Kidney epithelial cell (primary cell): ENCODE measurements at regions not wholly inside any gene's neighbourhood (a gene's known extent, or its start where the extent isn't known, plus 50 kb on each side); places are given as distances from the start of the nearest gene placed in this dataset.
A peak's percentile ranks its signal among the peaks of the same experiment; 100 is the strongest.

ENCODE experiments used
- DNase-seq: peaks from one replicate; pipeline ENCODE4 v3.0.0-alpha.2; 2010; ENCODE audit warnings: low read depth
- H3K27me3 ChIP-seq: 2 replicates; pipeline ENCODE4 v1.6.0; 2011; ENCODE audit warnings: low read length; ENCODE audit not compliant: control insufficient read depth, insufficient read depth
- H3K36me3 ChIP-seq: 2 replicates; pipeline ENCODE4 v1.5.1; 2011; ENCODE audit warnings: low read length; ENCODE audit not compliant: control insufficient read depth, insufficient read depth
- H3K4me3 ChIP-seq: 2 replicates; pipeline ENCODE4 v1.5.1; 2011; ENCODE audit warnings: low read depth, mild to moderate bottlenecking, control low read depth, low read length
- CTCF ChIP-seq: IDR thresholded peaks from 2 replicates; pipeline ENCODE4 v1.5.1; 2011; ENCODE audit warnings: mild to moderate bottlenecking, moderate library complexity, low read length, control low read depth, inconsistent platforms; ENCODE audit not compliant: insufficient read depth, poor library complexity, severe bottlenecking

- TF ChIP-seq CTCF, result peak; percentile 2
- Histone ChIP-seq H3K27me3 (no peaks in the 10 kb centered on the region), H3K36me3 (no peaks in the 10 kb centered on the region), H3K4me3 (no peak overlapping the region)
- no peak for DNase-seq
Measured at GRCh38 chr3:117103675-117104074, 394.1 kb downstream of the TUSC7 start.

- no peaks in the 10 kb centered on the region for H3K36me3 ChIP-seq
- no peak for DNase-seq
- TF ChIP-seq CTCF, result no peak
- H3K4me3 ChIP-seq, result no peak overlapping the region
- H3K27me3 ChIP-seq, result no peaks in the 10 kb centered on the region
Measured at GRCh38 chr3:117104381-117104780, 394.8 kb downstream of the TUSC7 start.

GRCh38 chr3:117104792-117105191, 395.2 kb downstream of the TUSC7 start:
- Histone ChIP-seq H3K27me3 (no peaks in the 10 kb centered on the region), H3K36me3 (no peaks in the 10 kb centered on the region), H3K4me3 (no peak overlapping the region)
- TF ChIP-seq CTCF, result no peak
- DNase-seq, result no peak

- no peak for TF ChIP-seq CTCF
- no peak for DNase-seq
- Histone ChIP-seq H3K27me3 (no peaks in the 10 kb centered on the region), H3K4me3 (no peak overlapping the region), H3K36me3 (no peaks in the 10 kb centered on the region)
Measured at GRCh38 chr3:117105686-117106085, 396.1 kb downstream of the TUSC7 start.

- Histone ChIP-seq H3K4me3 (no peak overlapping the region), H3K27me3 (no peaks in the 10 kb centered on the region), H3K36me3 (no peaks in the 10 kb centered on the region)
- no peak for TF ChIP-seq CTCF
- no peak for DNase-seq
Measured at GRCh38 chr3:117106396-117106795, 396.8 kb downstream of the TUSC7 start.

- H3K36me3 ChIP-seq, result no peaks in the 10 kb centered on the region
- H3K4me3 ChIP-seq, result no peak overlapping the region
- H3K27me3 ChIP-seq, result no peaks in the 10 kb centered on the region
- DNase-seq, result no peak
- TF ChIP-seq CTCF, result no peak
Measured at GRCh38 chr3:117107946-117108345, 398.4 kb downstream of the TUSC7 start.
